ENCODE measurements at regions not wholly inside any gene's neighbourhood (a gene's known extent, or its start where the extent isn't known, plus 50 kb on each side); places are given as distances from the start of the nearest gene placed in this dataset.
"Not testable (repeated sequence)": the region's sequence is repeated elsewhere in the genome, so short reads cannot be mapped to it uniquely, and the experiment has no call there.

DNA sequence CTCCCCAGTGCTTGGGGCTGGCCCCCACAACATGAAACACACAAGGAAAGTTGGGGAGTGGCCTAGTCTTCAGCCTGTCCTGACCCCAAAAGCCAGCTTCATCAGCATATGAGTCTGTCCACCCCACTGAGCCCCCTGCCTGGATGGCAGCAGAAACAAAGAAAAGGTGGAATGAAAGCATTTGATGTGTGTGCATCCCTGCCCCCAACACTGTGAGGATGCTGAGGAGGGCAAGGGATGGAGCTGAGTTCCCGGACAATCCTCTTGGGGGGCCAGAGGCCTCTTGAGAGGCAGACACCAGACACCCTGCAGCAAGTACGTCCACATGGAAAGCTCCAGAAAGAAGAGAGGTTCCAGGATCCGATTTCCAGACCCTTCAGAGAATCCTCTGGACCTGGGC, 113.5 kb upstream of the PPP1R26 start:
- DNase-seq: no peak

DNA sequence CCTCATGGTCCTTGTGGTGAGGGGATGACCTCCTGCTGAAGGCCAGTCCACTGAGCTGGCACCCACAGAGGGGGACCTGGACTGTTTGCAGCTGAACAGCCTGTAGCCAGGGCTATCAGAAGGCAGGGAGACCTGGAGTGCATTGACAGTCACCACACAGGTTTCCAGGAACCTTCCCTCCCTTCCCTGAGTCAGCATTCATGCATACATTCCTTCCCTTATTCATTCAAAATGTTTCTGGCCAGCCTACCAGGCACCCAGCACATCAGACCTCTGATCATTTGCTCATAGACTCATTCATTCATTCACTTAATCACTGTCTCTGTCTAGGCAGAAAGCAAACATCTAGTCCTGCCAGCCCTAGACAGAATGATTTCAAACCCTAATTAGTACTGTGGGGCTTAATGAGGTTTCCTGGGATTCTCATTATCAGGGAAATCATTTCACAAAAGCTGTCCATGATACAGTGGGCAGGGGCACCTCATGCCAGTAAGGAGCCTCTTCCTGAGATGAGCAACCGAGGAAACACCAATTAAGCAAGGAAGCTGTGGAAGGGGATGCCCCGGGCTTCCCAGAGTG, 110.1 kb upstream of the PPP1R26 start:
- no peak for DNase-seq

DNA sequence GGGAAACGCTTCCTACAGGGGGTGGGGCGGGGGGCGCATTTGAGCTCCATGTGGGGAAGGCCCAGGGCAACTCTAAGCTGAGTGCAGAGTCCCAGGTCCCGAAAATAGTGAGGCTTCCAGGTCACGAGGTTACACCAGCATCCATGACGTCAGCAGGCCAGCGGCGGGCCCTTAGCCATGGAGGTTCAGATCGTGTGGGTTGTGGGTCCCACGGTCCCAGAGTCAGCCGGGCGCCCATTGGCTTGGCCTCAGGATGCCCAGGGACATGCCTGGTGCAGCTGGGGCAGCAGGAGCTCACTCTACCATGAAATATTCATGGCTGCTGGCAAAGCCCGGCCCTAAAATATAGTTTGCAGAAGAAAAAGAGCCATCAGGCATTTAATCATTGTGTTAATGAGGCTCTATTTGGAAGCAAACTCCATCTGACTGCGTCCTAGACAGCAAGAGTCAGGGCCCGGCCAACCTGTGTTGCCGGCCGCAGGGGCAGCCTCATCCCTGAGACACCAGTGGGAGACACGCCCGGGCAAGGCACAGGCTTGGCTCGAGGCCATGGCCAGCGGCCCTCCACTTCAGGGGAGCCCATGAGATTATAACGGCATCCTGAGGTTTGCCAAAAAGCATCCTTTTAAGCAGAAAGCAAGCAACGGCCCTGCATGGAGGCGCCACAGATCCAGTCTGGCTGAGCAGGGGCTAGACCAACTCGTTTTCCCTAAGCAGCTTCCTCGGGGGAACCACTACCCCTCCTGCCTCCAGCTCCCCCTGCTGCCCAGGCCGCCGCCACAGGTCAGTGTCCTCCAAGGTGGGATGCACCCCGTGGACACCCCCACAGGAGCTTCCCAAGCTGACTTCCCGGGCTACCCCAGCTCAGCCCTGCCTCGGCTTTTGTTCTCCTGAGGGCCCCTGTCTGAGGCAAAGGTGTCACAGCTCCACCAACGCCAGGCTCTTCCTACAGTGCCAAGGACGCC, 108.9 kb upstream of the PPP1R26 start:
- no peak for DNase-seq

DNA sequence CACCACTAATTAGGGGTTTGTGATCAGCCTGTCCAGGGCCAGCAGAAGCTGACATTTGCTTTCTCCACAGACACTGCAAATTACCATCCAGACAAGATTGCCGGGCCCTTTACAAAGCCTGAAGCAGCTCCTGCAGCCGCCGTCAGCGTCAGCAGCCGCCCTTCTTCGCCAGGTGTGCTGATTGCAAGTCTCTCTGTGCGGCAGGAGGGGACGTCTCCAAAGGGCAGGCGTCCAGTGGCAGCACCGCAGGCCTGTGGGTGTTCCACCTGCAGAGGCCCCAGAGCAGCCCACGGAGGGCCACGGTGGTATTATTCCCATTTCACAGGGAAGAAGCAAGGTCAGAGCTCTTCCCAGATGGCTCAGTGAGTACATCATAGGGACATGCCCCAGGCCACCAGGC, 108.0 kb upstream of the PPP1R26 start:
- DNase-seq: no peak

DNA sequence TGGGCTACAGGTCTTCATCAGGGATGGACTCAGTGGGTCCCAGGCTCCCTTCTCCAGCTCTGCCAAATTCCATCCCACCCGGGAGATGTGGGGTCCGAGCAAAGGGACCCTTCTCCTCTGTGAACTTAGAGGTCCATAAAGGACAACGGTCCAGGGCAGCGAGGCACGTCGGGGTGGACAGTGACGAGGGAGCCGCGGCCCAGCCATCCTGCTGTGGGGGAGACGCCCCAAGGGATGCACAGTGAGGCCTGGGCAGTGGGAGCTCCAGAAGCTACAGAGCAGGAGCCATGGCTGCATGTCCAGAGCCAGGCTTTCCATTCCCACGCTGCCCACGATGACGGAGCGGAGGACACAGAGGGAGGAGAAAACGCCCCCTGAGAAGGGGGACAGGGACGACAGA, 107.5 kb upstream of the PPP1R26 start:
- no peak for DNase-seq

DNA sequence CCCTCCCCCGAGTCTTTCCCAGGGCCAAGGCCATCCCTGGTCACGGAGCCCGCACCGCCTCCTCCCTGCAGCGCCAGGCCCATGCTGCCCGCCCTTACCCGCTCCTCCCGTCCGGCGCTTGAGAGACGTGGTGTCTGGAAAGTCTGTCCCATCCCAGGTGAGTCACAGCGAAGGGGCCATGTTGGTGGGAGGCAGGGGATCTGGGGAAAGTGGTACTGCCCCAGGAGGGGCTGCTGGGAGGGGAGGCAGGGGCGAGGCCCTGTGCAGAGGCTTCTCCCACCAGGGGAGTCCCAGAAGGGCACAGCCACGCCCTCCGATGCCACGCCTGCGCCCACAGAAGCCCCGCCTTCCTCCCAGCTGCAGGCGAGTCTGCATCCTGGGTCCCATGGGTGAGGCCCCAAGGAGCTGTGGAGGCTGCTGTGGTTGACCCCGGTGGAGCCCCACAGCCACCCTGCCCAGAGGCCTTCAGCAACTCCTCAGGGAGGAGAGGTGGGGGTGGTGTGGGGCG, 107.0 kb upstream of the PPP1R26 start:
- no peak for DNase-seq

DNA sequence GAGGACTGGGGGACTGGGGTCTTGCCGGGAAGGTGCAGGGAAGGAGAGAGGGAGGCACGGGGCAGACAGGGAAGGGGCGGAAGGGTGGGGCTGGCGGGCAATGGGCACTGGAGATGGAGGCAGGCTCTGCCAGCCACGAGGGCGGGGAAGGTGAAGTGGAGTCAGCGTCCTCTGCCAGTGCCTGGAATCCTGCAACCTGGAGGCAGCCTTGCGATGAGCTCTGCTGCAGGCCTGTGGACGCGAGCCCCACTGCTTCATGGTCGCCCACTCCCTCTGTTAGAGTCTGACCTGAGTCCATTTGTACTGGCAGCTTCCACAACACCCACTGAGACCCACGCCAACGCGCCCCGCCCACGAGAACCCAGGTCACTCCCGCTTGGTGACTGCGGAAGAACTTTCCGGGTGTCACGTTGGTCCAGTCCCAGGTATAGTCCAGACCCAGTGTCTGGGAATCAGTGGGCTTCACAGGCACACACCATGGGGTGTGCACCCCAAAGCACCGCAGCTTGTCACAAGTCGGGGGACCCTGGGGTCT, 106.4 kb upstream of the PPP1R26 start:
- DNase-seq: no peak

DNA sequence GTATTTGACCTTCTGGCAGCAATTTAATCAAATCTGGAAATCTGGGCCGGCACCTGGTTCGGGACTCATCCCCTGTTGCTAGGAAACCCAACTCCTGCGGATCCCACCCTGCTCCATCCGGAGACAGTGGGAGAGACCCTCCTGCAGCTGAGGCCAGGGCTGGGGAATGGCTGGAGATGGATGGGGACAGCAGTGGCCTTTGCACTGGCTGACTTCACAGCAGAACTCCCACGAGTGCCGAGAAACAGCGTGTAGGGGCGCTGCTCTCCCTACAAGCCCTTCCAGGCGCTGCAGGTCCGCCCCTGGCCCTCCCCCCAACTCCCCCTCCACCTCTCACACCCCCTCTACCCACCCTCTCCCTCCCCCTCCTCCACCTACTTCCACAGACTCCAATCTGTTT, 105.8 kb upstream of the PPP1R26 start:
- DNase-seq: no peak

DNA sequence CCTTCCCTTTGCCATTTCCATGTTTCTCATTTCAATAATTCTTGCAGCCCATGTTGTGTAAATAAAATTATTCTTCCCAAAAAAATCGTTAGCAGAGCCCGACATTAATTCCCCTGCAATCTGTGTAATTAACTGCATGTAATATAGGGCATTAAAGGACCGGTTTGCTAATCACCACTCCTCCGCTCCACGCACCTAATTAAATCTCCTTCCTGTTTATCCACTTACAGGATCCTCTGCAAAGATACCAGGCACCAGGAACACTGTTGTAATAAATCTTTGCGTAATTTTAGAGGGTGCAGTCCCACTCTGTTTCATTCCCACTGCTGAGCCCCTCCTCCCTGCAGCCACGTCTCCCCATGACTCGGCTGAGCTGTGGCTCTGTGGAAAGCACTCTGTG, 105.0 kb upstream of the PPP1R26 start:
- no peak for DNase-seq

DNA sequence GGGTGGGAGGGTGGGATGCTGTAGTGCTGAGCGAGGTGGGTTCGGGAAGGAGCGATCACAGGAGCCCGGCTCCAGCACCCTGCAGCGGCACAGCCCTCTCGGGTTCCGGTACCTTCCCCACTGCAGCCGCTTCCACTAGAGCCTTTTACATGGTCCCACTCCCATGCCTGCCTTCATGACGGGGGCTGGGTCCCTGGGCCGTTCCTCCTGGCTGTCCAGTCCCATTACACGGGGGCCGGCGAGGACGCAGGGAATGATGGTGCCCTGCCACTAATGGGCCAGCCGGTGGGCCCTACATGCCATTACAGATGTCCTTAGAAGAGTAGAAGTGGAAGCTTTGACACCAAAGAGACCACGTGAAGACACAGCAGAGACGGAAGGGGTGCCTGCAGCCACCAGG, 104.6 kb upstream of the PPP1R26 start:
- DNase-seq: no peak

DNA sequence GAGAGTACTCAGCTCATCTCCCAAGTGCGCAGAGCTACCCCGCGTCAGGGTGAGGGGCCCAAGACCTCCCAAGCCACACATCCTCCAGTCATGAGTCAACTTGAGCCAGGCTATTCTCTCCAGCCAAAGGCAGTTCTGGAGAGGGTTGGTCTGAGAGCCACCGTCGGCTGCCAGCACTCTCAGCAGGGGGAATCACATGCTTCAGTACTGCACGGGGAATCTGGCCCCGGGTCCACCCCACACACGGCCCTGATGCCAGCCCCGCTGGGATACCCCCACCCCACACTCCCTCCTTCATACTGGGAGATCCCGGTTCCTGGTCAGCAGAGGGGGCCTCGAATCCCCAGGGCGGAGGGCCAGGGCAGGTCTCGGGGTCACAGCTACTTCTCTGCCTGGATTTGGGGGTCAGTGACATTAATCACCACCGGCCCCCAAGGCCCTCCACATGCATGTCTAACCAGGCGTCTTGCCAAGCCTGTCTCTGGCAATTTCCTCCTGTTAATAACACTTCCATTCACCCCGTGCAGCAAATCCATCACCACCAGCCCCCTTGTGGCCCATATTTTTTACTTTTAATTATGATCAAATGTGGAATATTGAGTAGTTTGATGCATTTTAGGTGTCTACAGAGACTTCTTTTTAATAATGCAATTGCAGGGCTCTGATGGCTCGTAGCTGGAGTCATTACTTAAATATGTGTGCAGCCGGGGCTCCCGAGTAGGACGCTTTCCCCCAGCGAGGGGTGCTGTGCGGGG, 102.9 kb upstream of the PPP1R26 start:
- no peak for DNase-seq

DNA sequence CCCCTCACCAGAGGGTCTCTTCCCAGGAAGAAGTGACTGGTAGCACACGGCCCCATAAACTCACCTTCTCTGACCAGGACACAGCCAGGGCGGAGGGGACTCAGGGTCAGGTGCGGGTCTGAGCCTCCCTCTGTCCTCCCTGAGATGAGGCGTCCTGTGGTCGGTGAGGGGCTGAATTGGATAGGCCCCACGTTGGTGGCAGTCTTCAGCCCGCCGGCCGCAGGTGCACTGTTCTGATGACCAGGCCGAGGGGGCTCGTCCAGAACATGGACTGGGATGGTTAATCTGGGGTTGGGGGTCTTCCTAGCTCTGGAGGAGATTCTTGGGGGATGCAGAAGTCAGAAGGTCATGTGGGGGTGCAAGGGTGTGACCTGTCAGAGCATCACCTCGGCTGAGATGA, 102.2 kb upstream of the PPP1R26 start:
- DNase-seq: no peak

DNA sequence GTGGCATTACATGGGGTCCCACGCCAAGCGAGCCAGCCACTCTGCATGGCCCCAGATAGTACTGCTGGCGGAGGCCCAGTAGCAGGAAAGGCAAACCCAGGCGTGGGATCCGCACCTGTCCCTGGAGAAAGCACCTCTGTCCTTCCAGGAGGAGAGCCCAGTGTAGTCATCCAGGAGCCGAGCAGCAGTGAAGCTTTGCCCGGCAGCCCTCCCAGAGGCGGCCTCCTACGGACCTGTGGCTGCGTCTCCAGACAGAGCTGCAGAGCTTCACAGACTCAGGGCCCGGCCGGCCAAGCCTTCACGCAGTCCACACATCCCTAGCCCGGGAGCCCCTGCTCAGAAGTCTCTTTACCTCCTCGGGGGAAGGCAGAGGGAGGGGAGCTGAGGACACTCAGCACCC, 100.8 kb upstream of the PPP1R26 start:
- no peak for DNase-seq

DNA sequence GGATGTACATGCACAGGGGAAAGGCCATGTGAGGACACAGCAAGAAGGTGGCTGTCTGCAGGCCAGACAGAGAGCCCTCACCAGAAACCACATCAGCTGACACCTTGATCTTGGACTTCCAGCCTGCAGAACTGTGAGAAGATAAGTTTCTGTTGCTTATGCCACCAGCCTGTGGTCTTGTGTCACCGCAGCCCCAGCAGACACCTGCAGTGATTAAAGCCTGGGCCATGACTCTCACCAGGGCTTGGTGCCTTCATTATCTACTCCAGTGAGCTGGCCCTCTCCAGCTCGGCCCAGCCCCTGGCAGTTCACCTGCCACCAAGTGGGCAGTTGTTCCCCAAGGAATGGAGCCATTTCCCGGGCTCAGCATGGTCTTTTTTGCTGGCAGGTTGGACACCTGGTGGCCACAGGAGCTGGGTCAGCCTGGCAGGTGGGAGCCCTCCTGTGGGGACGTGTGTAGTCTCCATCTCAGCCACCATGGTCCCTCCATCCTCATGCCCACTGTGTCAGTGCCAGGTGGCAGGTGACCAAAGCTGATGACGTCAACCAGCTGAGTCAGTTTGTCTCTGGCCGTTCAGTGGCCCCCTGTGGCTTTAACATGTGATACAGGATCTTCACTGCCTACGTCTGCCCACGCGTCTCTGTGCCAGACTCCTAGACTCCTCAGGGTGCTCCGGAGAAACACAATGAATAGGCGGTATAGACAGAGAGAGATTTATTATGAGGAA, 99.9 kb upstream of the PPP1R26 start:
- DNase-seq: no peak

DNA sequence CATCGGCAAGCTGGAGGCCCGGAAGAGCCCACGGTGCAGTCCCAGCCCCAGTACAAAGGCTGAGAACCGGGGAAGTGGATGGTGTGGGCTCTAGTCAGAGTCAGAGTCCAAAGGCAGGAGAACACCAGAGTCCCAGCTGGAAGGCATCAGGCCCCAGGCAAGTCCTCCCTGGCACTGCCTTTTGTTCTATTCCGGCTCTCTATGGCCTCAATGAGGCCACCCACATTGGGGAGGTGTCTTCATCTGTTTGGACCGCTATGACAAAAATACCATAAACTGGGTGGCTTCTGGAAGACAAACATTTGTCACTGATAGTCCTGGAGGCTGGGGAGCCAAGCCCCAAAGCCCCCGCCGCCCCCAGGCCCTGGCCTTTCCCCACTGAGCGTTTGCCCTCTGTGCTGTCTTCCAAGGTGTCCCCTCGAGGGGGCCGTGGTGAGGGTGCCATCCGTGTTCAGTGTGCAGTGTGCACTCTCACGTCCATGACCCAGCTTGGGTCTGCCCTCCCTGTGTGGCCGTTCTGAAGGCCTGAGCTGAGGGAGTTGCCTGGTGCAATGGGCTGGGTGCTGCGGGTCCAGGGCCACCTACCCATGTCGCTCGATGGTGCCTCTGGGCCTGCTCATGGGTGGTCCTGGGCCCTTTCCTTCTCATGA, 99.1 kb upstream of the PPP1R26 start:
- no peak for DNase-seq

DNA sequence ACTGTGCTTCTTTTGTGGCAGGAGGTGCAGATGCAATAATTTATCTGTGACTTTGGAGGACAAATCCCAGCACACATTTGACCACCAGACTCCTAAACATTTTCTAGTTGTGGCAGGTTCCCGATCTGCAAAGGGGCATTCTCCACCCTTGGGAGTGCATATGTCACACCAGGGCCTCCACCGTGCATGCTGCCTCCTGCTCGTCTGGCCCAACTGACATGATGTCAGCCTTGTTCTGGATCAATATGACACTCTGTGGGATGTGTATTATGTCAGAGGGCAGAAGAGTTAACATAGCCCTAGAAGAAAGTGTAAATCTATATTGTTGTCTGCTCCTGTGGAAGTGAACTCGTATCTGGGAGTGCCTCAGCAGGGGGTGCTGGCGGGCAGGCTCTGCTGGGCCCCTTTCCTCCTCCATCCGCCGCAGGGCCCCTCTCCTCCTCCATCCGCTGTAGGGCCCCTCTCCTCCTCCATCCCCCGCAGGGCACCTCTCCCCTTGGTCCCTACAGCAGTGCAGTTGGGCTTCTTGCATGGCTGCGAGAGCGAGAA, 97.7 kb upstream of the PPP1R26 start:
- no peak for DNase-seq

DNA sequence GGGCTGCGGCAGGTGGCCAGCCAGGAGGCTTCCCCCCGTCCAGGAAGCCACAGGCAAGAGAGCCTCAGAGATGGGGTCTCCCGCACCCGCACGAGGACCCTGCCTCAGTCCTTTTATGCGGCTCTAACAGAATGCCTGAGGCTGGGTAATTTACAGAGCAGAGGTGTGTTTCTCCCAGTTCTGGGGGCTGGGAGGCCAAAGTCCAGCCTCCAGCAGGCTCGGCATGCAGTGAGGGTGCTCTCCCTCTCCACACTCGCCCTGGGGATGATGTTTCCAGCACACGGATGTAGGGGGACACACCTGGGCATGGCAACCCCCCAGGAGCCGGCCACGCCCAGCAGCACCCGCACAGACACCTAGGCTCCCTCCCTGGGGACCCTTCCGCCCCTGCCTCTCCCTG, 95.4 kb upstream of the PPP1R26 start:
- no peak for DNase-seq

DNA sequence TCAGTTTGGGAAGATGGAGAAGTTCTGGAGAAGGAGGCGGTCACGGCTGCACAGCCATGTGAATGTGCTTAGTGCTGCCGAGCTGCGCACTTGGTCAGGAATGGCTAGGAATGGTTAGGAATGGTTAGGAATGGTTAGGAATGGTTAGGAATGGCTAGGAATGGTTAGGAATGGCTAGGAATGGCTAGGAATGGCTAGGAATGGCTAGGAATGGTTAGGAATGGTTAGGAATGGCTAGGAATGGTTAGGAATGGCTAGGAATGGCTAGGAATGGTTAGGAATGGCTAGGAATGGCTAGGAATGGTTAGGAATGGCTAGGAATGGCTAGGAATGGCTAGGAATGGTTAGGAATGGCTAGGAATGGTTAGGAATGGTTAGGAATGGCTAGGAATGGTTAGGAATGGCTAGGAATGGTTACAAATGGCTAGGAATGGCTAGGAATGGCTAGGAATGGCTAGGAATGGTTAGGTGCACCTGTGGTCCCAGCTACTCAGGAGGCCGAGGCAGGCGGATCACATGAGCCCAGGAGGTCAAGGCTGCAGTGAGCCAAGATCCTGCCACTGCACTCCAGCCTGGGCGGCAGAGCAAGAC, 94.7 kb upstream of the PPP1R26 start:
- DNase-seq: not testable (repeated sequence)

DNA sequence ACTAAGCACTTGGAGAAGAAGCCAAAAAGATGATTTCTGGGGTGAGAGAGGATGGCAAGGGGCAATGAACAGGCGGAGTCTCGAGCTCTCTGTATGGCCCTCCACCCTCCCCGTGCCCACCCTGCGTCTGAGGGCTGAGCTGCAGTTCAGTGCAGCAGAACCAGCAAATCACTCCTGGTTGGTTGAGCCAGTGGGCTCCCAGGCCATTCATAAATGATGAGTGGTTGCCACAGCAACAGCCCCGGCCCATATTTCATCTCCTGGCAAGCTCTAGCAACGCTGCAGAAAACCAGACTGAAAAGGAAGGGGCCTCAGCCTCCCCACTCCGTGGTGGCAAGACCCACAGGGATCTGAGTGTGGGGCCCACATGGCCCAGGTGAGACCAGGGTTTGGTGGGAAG, 93.8 kb upstream of the PPP1R26 start:
- DNase-seq: no peak

DNA sequence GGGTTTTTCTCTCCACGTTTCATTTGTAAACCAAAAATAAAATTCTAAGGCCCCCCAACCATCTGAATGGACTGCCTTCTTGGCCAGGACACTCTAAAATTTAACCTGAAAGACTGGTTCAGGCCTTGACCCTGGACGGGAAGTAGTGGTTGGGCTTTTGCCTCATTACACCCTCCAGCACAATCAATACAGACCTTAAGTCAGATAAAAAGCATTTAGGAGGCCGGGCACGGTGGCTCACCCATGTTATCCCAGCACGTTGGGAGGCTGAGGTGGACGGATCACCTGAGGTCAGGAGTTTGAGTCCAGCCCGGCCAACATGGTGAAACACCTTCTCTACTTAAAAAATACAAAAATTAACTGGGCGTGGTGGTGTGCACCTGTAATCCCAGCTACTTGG, 91.6 kb upstream of the PPP1R26 start:
- no peak for DNase-seq

DNA sequence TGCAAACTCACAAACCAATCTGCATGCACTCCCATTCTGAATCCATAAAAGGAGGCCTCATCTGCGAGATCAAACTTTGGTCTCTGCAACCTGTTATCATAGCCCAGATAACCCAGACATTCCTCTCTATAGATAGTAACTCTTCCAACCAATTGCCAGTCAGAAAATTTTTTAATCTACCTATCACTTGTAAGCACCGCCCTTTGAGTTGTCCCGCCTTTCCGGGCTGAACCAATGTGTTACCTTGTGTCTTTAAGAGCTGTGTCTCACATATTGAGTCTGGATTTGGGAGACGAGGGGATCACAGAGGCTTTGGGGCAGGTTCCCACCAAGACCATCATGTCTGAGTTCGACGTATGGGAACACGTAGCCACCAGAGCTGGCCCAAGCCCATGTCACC, 91.1 kb upstream of the PPP1R26 start:
- DNase-seq: no peak

Measured in Kasumi-1 (cell line).